Adrenal gland (tissue), 5 donors: ENCODE measurements at regions not wholly inside any gene's neighbourhood (a gene's known extent, or its start where the extent isn't known, plus 50 kb on each side); places are given as distances from the start of the nearest gene placed in this dataset.

Experiments
- CTCF ChIP-seq, 6 experiments: fragments of 450-650 bp in 4 of 6; fragments of 200-600 bp in 2 of 6; sonication (generic) in 1 of 6; IDR thresholded peaks; 1 replicate in 5 of 6; 2 replicates in 1 of 6; pipeline versions ENCODE4 v1.5.1 to v1.8.0; 2016 to 2021; ENCODE audit warnings: antibody characterized with exemption in 6 of 6, mild to moderate bottlenecking in 2 of 6, moderate library complexity in 1 of 6
- POLR2A ChIP-seq, 2 donors: fragments of 450-650 bp; IDR thresholded peaks; one replicate each; pipeline ENCODE4 v1.6.1; 2017; ENCODE audit warnings: antibody characterized with exemption in 2 of 2, mild to moderate bottlenecking in 2 of 2, moderate library complexity in 1 of 2
- donor health status: DM: no; HTN: no; CAD: no.

- TF ChIP-seq POLR2A (IDR thresholded peaks at IDR 0.05) (no peak), CTCF (IDR thresholded peaks at IDR 0.05) (no peak)
Observed at GRCh38 chr19:29422047-29422446, 103.7 kb upstream of the VSTM2B start.
